ENCODE measurements at regions not wholly inside any gene's neighbourhood (a gene's known extent, or its start where the extent isn't known, plus 50 kb on each side); places are given as distances from the start of the nearest gene placed in this dataset.
"Not testable (repeated sequence)": the region's sequence is repeated elsewhere in the genome, so short reads cannot be mapped to it uniquely, and the experiment has no call there.

GRCh38 chr4:20196476-20196875 lies 55.2 kb upstream of the SLIT2 start:
- H3K27ac ChIP-seq: peak overlapping the region in 1 of 21 experiments; percentile 15
- no peak overlapping the region for H3K4me3 ChIP-seq

DNA sequence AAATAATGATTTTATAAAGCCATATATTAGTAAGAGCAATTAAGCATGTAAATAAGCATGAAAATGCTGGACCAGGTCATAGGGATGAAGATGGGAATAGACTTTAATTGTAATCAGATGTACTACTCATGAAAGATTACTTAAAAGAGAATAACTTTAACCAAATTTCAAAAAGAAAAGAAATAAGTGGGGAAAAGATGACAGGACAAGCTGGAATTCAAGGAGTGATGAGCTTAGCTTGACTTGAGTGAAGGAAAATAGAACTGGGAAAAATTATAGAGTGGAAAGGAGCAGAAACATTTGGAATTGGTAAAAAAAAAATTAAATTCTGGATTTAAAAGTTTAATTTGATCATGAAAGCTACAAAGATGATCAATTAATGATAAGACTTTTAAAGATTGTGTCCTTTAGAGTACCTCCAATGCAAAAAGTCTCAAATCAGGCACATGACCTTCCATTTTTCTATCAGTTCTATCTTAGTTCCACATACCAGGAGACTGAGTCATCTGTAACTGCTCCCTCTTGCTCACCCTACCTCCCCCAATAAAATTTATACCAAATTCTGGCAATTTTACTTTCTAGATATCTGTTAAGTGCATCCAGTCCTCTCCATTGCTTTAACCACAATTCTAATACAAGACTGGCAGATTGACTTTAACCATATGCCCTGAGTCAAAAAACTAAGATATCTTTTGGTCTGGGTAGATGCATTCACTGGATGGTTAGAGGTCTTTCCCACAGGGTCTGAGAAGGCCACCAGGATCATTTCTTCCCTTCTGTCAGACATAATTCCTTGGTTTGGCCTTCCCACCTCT lies 56.4 kb upstream of the SLIT2 start:
- Histone ChIP-seq H3K4me3 (no peak overlapping the region), H3K27ac (peak overlapping the region in 3 of 21 experiments; percentile 10 to 58 (median 15))

DNA sequence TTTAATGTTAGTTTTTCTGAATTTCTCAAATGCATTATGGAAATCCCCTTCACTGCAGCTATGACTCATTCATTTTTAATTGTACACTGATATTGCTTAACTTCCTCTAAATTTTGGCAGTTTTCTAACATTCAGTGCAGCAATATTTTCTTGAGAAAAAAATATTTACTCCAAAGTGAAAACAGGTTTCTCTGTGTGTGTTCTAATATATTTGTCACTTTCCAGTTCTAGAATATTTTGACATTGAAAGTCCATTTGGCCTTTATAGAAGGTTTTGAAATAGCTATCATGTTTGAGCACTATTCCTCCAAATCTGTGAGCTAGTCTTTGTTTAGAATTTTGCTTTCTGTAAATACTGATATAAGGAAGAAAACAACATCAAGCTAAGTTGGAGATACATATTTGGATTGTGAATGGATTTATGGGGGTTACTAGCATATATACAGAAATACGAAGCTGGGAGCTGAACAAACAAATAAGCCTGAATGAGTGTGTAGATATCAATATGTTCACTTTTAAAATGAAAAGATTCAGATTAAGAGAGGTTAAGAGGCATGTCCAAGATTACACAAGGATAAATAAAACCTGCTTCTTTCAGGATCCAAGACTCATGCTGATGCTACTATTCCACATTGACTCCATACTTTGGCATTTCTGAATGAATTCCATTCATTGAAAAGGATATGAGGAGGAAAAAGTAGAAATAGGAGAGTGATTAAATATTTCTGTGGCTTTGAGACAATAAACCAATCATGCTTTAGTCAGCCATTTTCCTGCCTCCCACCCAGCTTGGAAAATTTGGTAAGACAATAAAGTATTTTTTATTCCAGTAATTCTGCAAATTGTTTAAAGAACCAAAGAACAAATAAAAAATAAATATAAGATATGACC lies 57.3 kb upstream of the SLIT2 start:
- Histone ChIP-seq H3K27ac (peak overlapping the region in 7 of 21 experiments; percentile 14 to 73 (median 63)), H3K4me3 (no peak overlapping the region)

DNA sequence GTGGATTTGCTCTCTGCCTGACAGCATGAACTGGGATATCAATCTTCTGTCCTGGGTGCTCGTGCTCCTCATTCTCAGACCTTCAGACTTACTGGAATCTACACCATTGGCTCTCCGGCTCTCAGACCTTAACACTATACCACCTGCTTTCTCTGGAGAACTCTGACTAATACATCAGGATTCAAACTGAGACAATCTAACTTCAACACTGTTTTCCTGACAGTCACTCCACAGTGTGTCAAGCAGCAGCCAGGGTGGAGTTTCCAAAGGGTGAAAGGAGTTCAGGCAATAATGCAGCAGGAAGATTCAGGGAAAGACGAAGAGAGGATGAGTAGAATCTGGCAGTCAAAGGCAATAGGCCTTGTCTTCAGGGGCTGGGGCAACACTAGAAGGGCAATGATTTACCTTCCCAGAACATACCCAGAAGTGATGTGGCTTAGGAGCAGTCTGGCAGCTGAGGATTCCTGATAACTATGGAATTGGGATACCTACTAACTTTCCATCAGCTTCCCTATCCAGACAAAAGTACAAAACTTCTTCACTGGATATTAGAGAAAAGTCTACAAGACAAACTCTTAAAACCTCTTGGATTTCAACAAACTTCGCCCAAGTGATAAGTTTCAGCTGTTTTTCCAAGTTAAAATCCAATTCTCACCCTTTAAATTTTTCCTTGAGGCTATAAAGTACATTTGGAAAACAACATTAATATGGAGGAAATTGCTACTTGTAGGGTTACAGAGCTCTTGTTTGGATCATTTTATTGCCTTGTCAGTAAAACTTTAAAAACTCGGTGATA lies 58.4 kb upstream of the SLIT2 start:
- Histone ChIP-seq H3K4me3 (no peak overlapping the region), H3K27ac (peak overlapping the region in 17 of 21 experiments; percentile 0 to 73 (median 50))

DNA sequence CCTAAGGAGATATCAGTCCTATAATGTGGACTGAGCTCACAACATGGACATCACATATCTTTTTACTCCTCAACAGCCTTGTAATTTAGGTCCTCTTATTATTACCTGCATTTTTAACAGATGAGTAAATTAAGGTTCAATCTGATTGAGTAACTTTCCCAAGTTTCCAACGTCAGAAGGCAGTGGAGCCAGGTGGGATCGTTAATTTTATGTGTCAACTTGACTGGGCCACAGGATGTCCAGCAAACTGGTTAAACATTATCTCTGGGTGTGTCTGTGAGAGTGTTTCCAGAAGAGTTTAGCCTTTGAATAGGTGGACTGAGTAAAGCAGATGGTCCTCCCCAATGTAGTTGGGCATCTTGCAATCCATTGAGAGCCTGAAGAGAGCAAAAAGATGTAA lies 59.0 kb upstream of the SLIT2 start:
- H3K4me3 ChIP-seq: no peak overlapping the region
- peak overlapping the region in 12 of 21 experiments; percentile 0 to 73 (median 53) for H3K27ac ChIP-seq

GRCh38 chr4:20185103-20185502 lies 66.6 kb upstream of the SLIT2 start:
- Histone ChIP-seq H3K27ac (no peak overlapping the region), H3K4me3 (no peak overlapping the region)

DNA sequence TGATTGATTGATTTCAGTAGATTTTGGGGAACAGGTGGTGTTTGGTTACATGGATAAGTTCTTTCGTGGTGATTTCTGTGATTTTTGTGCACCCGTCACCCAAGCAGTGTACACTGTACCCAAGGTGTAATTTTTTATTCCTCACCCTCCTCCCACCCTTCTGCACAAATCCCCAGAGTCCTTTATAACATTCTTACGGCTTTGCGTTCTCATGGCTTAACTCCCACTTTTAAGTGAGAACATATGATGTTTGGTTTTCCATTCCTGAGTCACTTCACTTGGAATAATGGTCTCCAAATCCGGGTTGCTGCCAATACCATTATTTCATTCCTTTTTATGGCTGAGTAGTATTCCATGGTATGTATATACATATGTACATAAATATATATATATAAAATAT lies 68.6 kb upstream of the SLIT2 start:
- not testable (repeated sequence) for H3K27ac ChIP-seq, H3K4me3 ChIP-seq

DNA sequence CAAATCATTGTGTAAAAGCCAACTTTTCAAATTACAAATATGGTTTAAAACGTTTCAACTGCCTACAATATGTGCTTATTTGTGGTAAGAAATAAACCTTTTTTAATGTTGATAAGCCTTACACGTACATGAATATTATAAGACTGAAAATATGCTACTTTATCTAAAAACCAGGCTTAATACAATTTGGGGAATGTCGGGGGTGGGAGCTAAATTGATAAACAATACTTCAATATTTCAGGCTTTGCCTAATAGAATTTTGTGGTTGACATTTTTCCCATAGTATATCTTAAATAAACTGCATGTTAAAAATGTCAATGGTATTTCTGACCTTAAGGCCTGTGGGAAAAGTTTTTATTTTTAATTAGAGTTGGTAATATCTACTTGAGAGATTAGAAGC lies 69.8 kb upstream of the SLIT2 start:
- no peak overlapping the region for H3K27ac ChIP-seq
- H3K4me3 ChIP-seq: no peak overlapping the region

GRCh38 chr4:20180509-20180908 lies 71.2 kb upstream of the SLIT2 start:
- Histone ChIP-seq H3K4me3 (no peak overlapping the region), H3K27ac (no peak overlapping the region)

DNA sequence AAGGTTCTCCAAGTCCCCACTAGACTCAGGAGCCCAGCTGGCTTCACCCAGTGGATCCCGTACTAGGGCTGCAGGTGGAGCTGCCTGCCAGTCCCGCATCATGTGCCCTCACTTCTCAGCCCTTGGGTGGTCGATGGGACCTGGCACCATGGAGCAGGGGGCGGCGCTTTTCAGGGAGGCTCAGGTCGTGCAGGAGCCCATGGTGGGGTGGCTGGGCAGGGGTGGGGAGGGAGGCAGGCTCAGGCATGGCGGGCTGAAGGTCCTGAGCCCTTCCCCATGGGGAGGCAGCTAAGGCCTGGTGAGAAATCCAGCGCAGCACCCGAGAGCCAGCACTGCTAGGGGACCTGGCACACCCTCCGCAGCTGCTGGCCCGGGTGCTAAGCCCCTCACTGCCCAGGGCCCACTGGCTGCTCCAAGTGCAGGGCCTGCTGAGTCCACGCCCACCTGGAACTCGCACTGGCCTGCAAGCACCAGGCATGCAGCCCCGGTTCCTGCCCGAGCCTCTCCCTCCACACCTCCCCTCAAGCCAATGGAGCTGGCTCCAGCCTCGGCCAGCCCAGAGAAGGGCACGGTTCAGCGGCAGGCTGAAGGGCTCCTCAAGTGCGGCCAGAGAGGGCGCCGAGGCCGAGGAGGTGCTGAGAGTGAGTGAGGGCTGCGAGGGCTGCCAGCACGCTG lies 72.7 kb upstream of the SLIT2 start:
- Histone ChIP-seq H3K27ac (no peak overlapping the region), H3K4me3 (no peak overlapping the region)

- no peak overlapping the region for H3K27ac ChIP-seq
- no peak overlapping the region for H3K4me3 ChIP-seq
Measured at GRCh38 chr4:20176881-20177280, 74.8 kb upstream of the SLIT2 start.

DNA sequence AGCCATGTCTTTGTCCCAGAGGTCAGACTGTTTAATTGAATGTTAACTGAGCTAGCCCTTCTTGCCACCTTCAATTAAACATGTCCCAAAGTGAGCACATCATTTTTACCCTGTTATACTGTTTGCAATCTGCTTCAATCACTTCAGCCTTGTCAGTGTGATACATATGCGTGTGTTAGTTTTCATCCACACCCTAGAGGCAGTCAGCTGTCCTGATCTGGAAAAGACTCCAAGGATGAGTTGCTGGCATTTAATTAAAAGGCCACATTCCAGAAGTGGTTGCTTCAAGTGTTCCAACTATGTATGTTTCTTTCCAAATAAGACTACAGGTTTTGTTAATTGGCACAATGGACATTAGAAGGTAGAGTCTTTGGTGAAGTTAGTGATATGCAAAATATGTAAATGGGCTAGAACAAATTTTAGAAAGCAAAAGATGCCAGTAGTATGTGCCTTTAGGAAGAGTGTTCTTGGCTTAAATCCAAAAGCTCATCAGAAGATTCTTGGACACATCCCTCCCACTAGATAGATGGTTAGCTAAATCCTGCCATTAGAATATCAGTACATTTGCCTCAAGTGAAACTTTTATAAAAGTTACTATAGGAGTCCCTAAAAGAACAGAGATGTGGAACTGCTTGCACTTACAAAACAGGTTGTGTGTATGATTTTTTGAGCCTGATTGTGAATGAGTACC lies 79.5 kb upstream of the SLIT2 start:
- Histone ChIP-seq H3K27ac (no peak overlapping the region), H3K4me3 (no peak overlapping the region)

DNA sequence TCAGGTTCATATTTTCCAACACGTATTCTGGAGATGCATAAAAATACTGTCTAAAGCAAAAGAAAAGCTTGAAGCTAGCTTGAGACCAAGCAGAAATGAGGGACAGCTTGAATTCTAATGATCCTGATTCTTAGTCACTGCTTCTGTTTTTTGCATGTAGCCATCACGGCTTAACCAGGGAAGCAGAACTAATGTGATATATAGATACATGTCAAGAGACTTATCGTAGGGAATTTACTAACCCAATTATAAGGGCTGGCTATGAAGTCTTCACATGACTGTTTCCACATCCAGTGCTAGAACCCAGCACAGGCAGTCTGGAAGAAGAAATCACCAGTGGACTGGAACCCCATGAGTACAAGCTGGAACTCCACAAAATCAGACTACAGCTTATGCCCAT lies 85.2 kb upstream of the SLIT2 start:
- H3K4me3 ChIP-seq: no peak overlapping the region
- H3K27ac ChIP-seq: no peak overlapping the region

GRCh38 chr4:20159516-20159915 lies 92.2 kb upstream of the SLIT2 start:
- Histone ChIP-seq H3K27ac (no peak overlapping the region), H3K4me3 (no peak overlapping the region)

- Histone ChIP-seq H3K27ac (no peak overlapping the region), H3K4me3 (no peak overlapping the region)
Measured at GRCh38 chr4:20158195-20158594, 93.5 kb upstream of the SLIT2 start.

- H3K27ac ChIP-seq: no peak overlapping the region
- no peak overlapping the region for H3K4me3 ChIP-seq
Measured at GRCh38 chr4:20151436-20151835, 100.3 kb upstream of the SLIT2 start.

GRCh38 chr4:20149143-20149542 lies 102.6 kb upstream of the SLIT2 start:
- not testable (repeated sequence) for H3K27ac ChIP-seq, H3K4me3 ChIP-seq

DNA sequence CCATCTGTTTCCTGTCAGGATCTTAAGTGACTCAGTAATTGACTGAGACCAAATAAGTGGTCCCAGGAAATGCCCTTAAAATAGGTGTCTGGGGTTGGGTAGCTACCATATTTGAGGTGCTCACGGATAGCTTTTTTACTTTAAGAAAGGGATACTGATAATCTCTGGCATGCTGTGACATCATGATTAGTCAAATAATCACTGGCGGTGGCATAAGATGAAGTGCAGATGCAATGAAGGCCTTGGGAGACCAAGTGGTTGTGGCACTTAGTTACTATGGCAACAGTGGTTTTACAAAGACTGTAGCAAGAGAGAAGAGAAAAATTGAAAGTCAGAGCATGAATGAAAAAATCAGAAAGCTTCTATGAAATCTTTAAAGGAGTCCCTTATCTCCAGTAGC lies 114.5 kb upstream of the SLIT2 start:
- Histone ChIP-seq H3K27ac (no peak overlapping the region), H3K4me3 (no peak overlapping the region)

DNA sequence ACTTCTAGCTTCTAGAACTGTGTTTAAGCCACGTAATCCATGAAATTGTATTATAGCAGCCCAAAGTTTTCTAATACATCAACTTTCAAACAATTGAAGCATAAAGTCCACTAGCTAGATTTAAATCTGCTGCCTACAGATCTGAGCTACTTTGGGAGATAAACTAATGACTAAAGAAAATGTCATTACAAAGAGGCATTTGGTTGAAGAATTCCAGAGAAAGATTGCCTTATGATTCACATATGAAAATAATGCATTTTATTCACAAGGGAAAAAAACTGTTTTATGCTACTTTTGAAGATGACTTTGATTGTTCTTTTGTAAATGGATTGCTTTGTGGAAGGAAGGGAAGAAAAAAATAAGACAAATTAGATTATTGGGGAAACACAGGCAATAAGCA lies 124.1 kb upstream of the SLIT2 start:
- H3K4me3 ChIP-seq: no peak overlapping the region
- no peak overlapping the region for H3K27ac ChIP-seq
